IPS-NIHi11 (cell line): ENCODE measurements at regions not wholly inside any gene's neighbourhood (a gene's known extent, or its start where the extent isn't known, plus 50 kb on each side); places are given as distances from the start of the nearest gene placed in this dataset.
"Not testable (repeated sequence)": the region's sequence is repeated elsewhere in the genome, so short reads cannot be mapped to it uniquely, and the experiment has no call there.

ENCODE experiments used
- DNase-seq: peaks from one replicate; pipeline ENCODE4 v3.0.0; 2012; ENCODE audit warnings: mixed read lengths, low spot score

GRCh38 chr4:87716371-87717265 is 66.5 kb downstream of the DMP1 start:
- no peak for DNase-seq

DNA sequence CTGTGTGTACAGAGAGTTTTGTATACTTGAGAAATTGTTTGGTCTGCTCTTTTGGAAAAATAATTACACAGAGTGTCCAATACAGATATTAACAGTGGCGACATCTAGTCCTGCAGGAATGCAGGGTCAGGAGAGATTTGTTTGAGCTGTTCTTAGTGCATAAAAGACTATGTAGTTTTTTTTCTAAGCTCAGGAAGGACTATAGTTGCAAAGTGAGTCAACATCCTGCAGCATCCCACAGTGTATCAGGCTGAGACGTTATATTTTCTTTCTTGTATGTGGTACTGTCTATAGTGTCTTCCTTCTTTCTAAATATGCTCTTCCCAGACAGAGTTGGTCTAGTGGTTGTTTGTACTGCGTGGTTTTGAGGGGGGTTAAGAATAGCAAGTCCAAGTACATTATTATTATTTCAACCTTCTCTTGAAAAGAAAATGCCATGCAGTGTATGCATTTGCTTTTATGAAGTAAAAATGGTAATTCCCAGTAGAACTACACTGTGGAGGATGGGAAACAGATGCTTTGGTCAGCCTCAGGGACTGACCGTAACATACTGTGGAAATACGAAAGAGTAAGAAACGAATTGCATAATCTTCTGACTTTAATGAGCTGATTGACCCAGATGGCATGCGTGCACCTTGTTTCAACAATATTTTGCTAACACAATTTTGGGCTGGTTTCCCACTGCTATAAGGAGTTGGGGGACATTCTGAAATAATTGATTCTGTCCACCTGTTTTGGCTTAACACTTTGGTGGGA is 67.4 kb downstream of the DMP1 start:
- no peak for DNase-seq

GRCh38 chr4:87718217-87718835 is 68.2 kb downstream of the DMP1 start:
- DNase-seq = no peak

- no peak for DNase-seq
Measured at GRCh38 chr4:87720094-87720691, 70.1 kb downstream of the DMP1 start.

GRCh38 chr4:87725287-87725686 is 74.1 kb upstream of the IBSP start:
- DNase-seq = not testable (repeated sequence)

DNA sequence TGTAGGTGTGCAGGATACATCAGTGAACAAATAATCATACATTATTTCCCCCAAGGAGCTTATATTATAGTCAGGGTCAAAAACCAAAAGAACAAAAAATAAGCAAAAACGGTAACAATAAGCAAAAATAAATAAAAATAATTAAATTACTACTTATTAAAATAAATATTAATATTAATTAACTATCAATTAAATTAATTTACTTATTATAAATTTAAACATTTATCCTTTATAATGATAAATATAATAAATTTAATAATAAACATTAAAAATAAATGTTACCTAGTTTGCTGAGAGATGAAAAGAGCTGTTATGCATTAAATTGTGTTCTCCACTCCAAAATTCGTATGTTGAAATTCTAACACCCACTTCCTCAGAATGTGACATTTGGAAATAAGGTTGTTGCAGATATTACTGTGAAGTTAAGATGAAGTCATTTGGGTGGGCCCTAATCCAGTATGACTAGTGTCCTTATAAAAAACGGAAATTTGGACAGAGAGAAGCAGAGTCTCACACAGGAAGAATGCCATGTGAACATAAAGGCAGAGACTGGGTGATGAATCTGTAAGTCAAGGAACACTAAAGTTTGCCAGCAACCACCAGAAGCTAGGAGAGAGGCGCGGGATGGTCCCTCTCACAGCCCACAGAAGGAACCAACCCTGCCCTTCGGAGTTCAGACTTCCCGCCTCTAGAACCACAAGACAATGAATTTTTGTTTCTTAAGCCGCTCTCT is 67.2 kb upstream of the IBSP start:
- no peak for DNase-seq

DNA sequence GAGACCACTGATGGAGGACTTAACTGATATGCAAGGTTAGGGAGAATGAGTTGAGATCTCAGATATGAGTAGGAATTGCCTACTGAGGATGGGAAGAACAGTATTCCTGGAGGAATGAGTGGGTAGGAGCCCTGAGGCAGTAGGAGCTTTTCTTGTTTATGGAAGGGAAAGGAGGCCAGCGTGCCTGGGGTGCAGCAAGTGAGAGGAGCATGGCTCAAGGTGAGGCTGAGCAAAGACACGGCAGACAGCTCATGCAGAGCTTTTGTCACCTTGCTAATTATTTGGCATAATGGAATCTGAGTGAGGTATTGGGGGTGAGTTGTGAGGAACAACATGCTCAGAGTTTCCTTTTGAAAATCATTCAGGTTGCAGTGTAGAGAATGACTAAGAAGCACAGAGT is 65.3 kb upstream of the IBSP start:
- peak; percentile 12 for DNase-seq

DNA sequence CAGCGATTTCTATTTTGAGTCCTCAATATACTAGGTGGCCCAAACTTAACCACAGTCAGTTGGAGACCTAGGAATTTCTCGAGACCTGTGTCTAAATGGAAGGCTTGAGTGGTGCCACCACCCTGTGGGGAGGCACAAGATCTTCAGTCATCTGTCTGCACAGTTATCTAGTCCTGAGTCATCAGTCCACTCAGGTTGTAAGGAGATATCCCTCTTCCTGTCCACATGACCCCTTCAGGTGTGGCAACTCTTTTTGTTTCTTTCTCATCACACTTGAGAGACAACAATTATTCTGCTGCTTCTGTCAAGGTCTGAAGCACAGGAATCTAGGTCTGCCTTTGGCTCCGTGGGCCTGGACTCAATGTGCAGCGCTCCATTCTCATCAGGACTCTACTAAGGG is 64.4 kb upstream of the IBSP start:
- no peak for DNase-seq

DNA sequence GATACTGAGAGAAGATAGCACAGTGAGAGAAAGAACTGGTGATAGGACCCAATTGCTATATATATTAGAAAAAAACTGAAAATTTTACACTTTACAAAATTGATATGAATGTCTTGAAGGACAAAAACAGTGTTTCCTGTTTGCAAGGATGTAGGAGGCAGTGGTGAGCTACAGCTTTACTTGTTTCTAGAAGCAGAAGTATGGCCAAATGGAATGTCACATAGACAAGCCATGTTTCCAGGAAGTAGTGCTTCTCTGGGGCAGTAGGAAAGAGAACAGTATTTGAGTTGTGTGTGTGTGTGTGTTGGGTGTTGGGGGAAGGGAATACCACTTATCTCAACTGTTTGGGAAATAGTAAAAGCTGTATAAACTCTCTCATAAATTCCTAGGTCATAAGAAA is 60.9 kb upstream of the IBSP start:
- DNase-seq = no peak

DNA sequence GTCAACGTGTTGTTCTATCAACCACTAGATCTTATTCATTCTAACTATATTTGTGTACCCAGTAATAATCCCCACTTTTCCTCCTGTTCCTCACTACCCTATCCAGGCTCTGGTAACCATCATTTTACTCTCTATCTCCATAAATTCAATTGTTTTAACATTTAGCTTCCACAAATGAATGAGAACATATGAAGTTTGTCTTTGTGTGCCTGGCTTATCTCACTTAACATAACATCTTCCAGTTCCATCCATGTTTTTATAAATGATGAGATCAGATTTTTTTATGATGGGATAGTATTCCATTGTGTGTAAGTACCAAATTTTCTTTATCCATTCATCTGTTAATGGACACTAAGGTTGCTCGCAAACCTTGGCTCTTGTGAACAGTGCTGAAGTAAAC is 59.9 kb upstream of the IBSP start:
- no peak for DNase-seq

- no peak for DNase-seq
Measured at GRCh38 chr4:87745064-87745807, 54.1 kb upstream of the IBSP start.

DNA sequence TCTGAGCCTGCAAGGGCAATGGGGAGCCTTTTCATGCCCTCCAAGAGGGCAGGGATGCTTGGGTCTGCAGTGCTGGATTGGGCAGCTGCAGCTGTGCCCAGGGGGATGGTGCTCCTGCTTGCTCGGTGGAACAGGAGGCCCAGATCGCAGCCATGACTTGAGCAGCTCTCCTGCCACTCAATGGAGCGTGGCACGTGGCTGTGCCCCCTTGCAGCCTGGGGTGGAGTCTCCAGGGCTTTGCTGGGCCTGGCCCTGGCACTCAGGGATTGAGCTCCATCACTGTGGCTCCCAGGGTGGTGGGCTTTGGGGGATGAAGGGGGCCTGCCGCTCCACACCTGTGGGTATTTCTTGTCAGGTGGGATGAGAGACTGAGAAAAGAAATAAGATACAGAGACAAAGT is 53.4 kb upstream of the IBSP start:
- no peak for DNase-seq
